ENCODE measurements at regions not wholly inside any gene's neighbourhood (a gene's known extent, or its start where the extent isn't known, plus 50 kb on each side); places are given as distances from the start of the nearest gene placed in this dataset.

GRCh38 chr2:226136739-226137138, 662.9 kb downstream of the IRS1 start:
- no peak for TF ChIP-seq POLR2AphosphoS5 (IDR thresholded peaks at IDR 0.05; ENCODE audit: low read depth, low read length)
- TF ChIP-seq TAF1 (IDR thresholded peaks at IDR 0.05; ENCODE audit: low read depth, low read length), result no peak
- no peak for TF ChIP-seq POLR2A (IDR thresholded peaks at IDR 0.05; ENCODE audit: low read depth, low read length)
- no peak for TF ChIP-seq PAX5 (IDR thresholded peaks at IDR 0.05; ENCODE audit: insufficient read depth, low read length, severe bottlenecking)
- TF ChIP-seq POU2F2 (IDR thresholded peaks at IDR 0.05; ENCODE audit: low read depth, low read length), result no peak
- no peak for TF ChIP-seq SPI1 (IDR thresholded peaks at IDR 0.05; ENCODE audit: low read depth, low read length)
- no peak for DNase-seq (ENCODE audit: insufficient read length, low spot score)
- no peak for FAIRE-seq

GRCh38 chr2:226135861-226136548, 663.6 kb downstream of the IRS1 start:
- no peak for DNase-seq (ENCODE audit: insufficient read length, low spot score)
- FAIRE-seq, result no peak
- no peak for TF ChIP-seq POLR2A (IDR thresholded peaks at IDR 0.05; ENCODE audit: low read depth, low read length)
- no peak for TF ChIP-seq POU2F2 (IDR thresholded peaks at IDR 0.05; ENCODE audit: low read depth, low read length)
- TF ChIP-seq POLR2AphosphoS5 (IDR thresholded peaks at IDR 0.05; ENCODE audit: low read depth, low read length), result no peak
- TF ChIP-seq PAX5 (IDR thresholded peaks at IDR 0.05; ENCODE audit: insufficient read depth, low read length, severe bottlenecking), result no peak
- TF ChIP-seq TAF1 (IDR thresholded peaks at IDR 0.05; ENCODE audit: low read depth, low read length), result no peak
- no peak for TF ChIP-seq SPI1 (IDR thresholded peaks at IDR 0.05; ENCODE audit: low read depth, low read length)

- TF ChIP-seq POU2F2 (IDR thresholded peaks at IDR 0.05; ENCODE audit: low read depth, low read length) (no peak), PAX5 (IDR thresholded peaks at IDR 0.05; ENCODE audit: insufficient read depth, low read length, severe bottlenecking) (no peak), POLR2A (IDR thresholded peaks at IDR 0.05; ENCODE audit: low read depth, low read length) (no peak), SPI1 (IDR thresholded peaks at IDR 0.05; ENCODE audit: low read depth, low read length) (no peak), POLR2AphosphoS5 (IDR thresholded peaks at IDR 0.05; ENCODE audit: low read depth, low read length) (no peak), TAF1 (IDR thresholded peaks at IDR 0.05; ENCODE audit: low read depth, low read length) (no peak)
- no peak for FAIRE-seq
Observed at GRCh38 chr2:226132323-226133215, 667.1 kb downstream of the IRS1 start.

GRCh38 chr2:226131299-226131784, 668.3 kb downstream of the IRS1 start:
- FAIRE-seq (no peak), DNase-seq (ENCODE audit: insufficient read length, low spot score) (no peak)

More at GRCh38 chr2:226132323-226133215, 667.1 kb downstream of the IRS1 start:
- no peak for DNase-seq (ENCODE audit: insufficient read length, low spot score)

GRCh38 chr2:226130192-226130591, 669.4 kb downstream of the IRS1 start:
- FAIRE-seq (no peak), DNase-seq (ENCODE audit: insufficient read length, low spot score) (no peak)
- TF ChIP-seq POLR2AphosphoS5 (IDR thresholded peaks at IDR 0.05; ENCODE audit: low read depth, low read length) (no peak), SPI1 (IDR thresholded peaks at IDR 0.05; ENCODE audit: low read depth, low read length) (no peak), POU2F2 (IDR thresholded peaks at IDR 0.05; ENCODE audit: low read depth, low read length) (no peak), POLR2A (IDR thresholded peaks at IDR 0.05; ENCODE audit: low read depth, low read length) (no peak), TAF1 (IDR thresholded peaks at IDR 0.05; ENCODE audit: low read depth, low read length) (no peak), PAX5 (IDR thresholded peaks at IDR 0.05; ENCODE audit: insufficient read depth, low read length, severe bottlenecking) (no peak)

More at GRCh38 chr2:226131299-226131784, 668.3 kb downstream of the IRS1 start:
- TF ChIP-seq POLR2A (IDR thresholded peaks at IDR 0.05; ENCODE audit: low read depth, low read length) (no peak), TAF1 (IDR thresholded peaks at IDR 0.05; ENCODE audit: low read depth, low read length) (no peak), PAX5 (IDR thresholded peaks at IDR 0.05; ENCODE audit: insufficient read depth, low read length, severe bottlenecking) (no peak), POU2F2 (IDR thresholded peaks at IDR 0.05; ENCODE audit: low read depth, low read length) (no peak), SPI1 (IDR thresholded peaks at IDR 0.05; ENCODE audit: low read depth, low read length) (no peak)

- TF ChIP-seq POLR2AphosphoS5 (IDR thresholded peaks at IDR 0.05; ENCODE audit: low read depth, low read length) (no peak), TAF1 (IDR thresholded peaks at IDR 0.05; ENCODE audit: low read depth, low read length) (no peak), PAX5 (IDR thresholded peaks at IDR 0.05; ENCODE audit: insufficient read depth, low read length, severe bottlenecking) (no peak), POU2F2 (IDR thresholded peaks at IDR 0.05; ENCODE audit: low read depth, low read length) (no peak), SPI1 (IDR thresholded peaks at IDR 0.05; ENCODE audit: low read depth, low read length) (no peak), POLR2A (IDR thresholded peaks at IDR 0.05; ENCODE audit: low read depth, low read length) (no peak)
- DNase-seq (ENCODE audit: insufficient read length, low spot score) (no peak), FAIRE-seq (no peak)
Observed at GRCh38 chr2:226127682-226128081, 671.9 kb downstream of the IRS1 start.

GRCh38 chr2:226126104-226126503, 673.5 kb downstream of the IRS1 start:
- TF ChIP-seq PAX5 (IDR thresholded peaks at IDR 0.05; ENCODE audit: insufficient read depth, low read length, severe bottlenecking) (no peak), SPI1 (IDR thresholded peaks at IDR 0.05; ENCODE audit: low read depth, low read length) (no peak), POLR2A (IDR thresholded peaks at IDR 0.05; ENCODE audit: low read depth, low read length) (no peak), POU2F2 (IDR thresholded peaks at IDR 0.05; ENCODE audit: low read depth, low read length) (no peak), TAF1 (IDR thresholded peaks at IDR 0.05; ENCODE audit: low read depth, low read length) (no peak)
- DNase-seq (ENCODE audit: insufficient read length, low spot score) (no peak), FAIRE-seq (no peak)

GRCh38 chr2:226125176-226125883, 674.3 kb downstream of the IRS1 start:
- no peak for DNase-seq (ENCODE audit: insufficient read length, low spot score)
- FAIRE-seq, result no peak
- TF ChIP-seq PAX5 (IDR thresholded peaks at IDR 0.05; ENCODE audit: insufficient read depth, low read length, severe bottlenecking), result no peak
- TF ChIP-seq TAF1 (IDR thresholded peaks at IDR 0.05; ENCODE audit: low read depth, low read length), result no peak
- no peak for TF ChIP-seq POU2F2 (IDR thresholded peaks at IDR 0.05; ENCODE audit: low read depth, low read length)
- no peak for TF ChIP-seq SPI1 (IDR thresholded peaks at IDR 0.05; ENCODE audit: low read depth, low read length)
- TF ChIP-seq POLR2AphosphoS5 (IDR thresholded peaks at IDR 0.05; ENCODE audit: low read depth, low read length), result no peak
- no peak for TF ChIP-seq POLR2A (IDR thresholded peaks at IDR 0.05; ENCODE audit: low read depth, low read length)
